Aorta (tissue), 5 donors: ENCODE measurements at regions not wholly inside any gene's neighbourhood (a gene's known extent, or its start where the extent isn't known, plus 50 kb on each side); places are given as distances from the start of the nearest gene placed in this dataset.

Experiments
- ATAC-seq: fragments of 200-7000 bp; cut with Tn5 transposase; one replicate; pipeline ENCODE4 v1.9.1; 2022; ENCODE audit warnings: moderate library complexity; ENCODE audit not compliant: low FRiP score
- DNase-seq, 2 donors: peaks; one replicate each; pipeline ENCODE4 v3.0.0-alpha.2; 2020
- H3K27ac ChIP-seq, 2 donors: one replicate each; pipeline ENCODE4 v1.5.1; 2013; ENCODE audit warnings: low read length in 2 of 2, mild to moderate bottlenecking in 2 of 2, moderate library complexity in 2 of 2, control low read depth in 1 of 2, inconsistent platforms in 1 of 2, low read depth in 1 of 2
- H3K27me3 ChIP-seq, 2 donors: one replicate each; pipeline ENCODE4 v1.6.1; 2013; ENCODE audit warnings: control low read depth in 1 of 2, low read length in 1 of 2, mild to moderate bottlenecking in 1 of 2, moderate library complexity in 1 of 2; ENCODE audit not compliant: insufficient read depth in 2 of 2, control insufficient read depth in 1 of 2
- H3K36me3 ChIP-seq, 2 donors: one replicate each; pipeline ENCODE4 v1.6.1; 2013; ENCODE audit warnings: control low read depth in 1 of 2, low read length in 1 of 2, mild to moderate bottlenecking in 1 of 2; ENCODE audit not compliant: insufficient read depth in 2 of 2, control insufficient read depth in 1 of 2
- H3K4me1 ChIP-seq, 2 donors: one replicate each; pipeline ENCODE4 v1.6.1; 2013; ENCODE audit warnings: low read length in 2 of 2, control low read depth in 1 of 2, mild to moderate bottlenecking in 1 of 2, moderate library complexity in 1 of 2; ENCODE audit not compliant: insufficient read depth in 2 of 2, control insufficient read depth in 1 of 2
- H3K4me3 ChIP-seq, 2 donors: one replicate each; pipeline ENCODE4 v1.5.1; 2013; ENCODE audit warnings: low read length in 2 of 2, control low read depth in 1 of 2, mild to moderate bottlenecking in 1 of 2
- H3K9me3 ChIP-seq: one replicate; pipeline ENCODE4 v1.6.1; 2013; ENCODE audit warnings: mild to moderate bottlenecking, low read length; ENCODE audit not compliant: control insufficient read depth
- WGBS, 2 donors: extraction: QIAGEN DNeasy Blood & Tissue Kit; methylation state at CpG; one replicate each; pipeline ENCODE4 v1.1.7; 2013; 5-methylcytosine and 5-hydroxymethylcytosine counted together
- intact Hi-C, 2 donors: fragments of 100-400 bp; cut with DNase I; formaldehyde crosslinking; loops; one replicate each; pipeline versions ENCODE4 v1.14.2 to v1.15.0; 2022
- donor health status: healthy with polysubstance abuse.
- donor health status: Bipolar disorder and iron deficiency.
- donor health status: DM: no; HTN: no; CAD: no.
- donor health status: DM: no; HTN: no; CAD: no.
- donor health status: DM: yes; HTN: yes; CAD: no.

- no peak for ATAC-seq
- no peak for DNase-seq
- H3K9me3 ChIP-seq = no peaks in the 10 kb centered on the region
- intact Hi-C loops = no loop called here
- H3K4me3 ChIP-seq = no peak overlapping the region
- no peaks in the 10 kb centered on the region for H3K4me1 ChIP-seq
- H3K36me3 ChIP-seq = no peaks in the 10 kb centered on the region
- no peak overlapping the region for H3K27ac ChIP-seq
- no peaks in the 10 kb centered on the region for H3K27me3 ChIP-seq
- WGBS, 2 donors = 62 to 72% methylated on average over 2 of the region's 2 CpGs
Observed at GRCh38 chr6:87825821-87826221, 123.8 kb upstream of the AKIRIN2 start.

- H3K27ac ChIP-seq = no peak overlapping the region
- H3K4me1 ChIP-seq = no peaks in the 10 kb centered on the region
- no peaks in the 10 kb centered on the region for H3K36me3 ChIP-seq
- intact Hi-C loops = no loop called here
- DNase-seq (no peak), ATAC-seq (peak; percentile 41)
- H3K4me3 ChIP-seq = no peak overlapping the region
- H3K9me3 ChIP-seq = no peaks in the 10 kb centered on the region
- WGBS, 2 donors = 72 to 74% methylated on average over 2 of the region's 2 CpGs
- H3K27me3 ChIP-seq = no peaks in the 10 kb centered on the region
Observed at GRCh38 chr6:87824958-87825491, 123.0 kb upstream of the AKIRIN2 start.

- Histone ChIP-seq H3K27ac (no peak overlapping the region), H3K36me3 (no peaks in the 10 kb centered on the region), H3K4me1 (no peaks in the 10 kb centered on the region), H3K9me3 (no peaks in the 10 kb centered on the region), H3K4me3 (no peak overlapping the region), H3K27me3 (no peaks in the 10 kb centered on the region)
- no peak for DNase-seq
- intact Hi-C loops = no loop called here
- ATAC-seq = no peak
Observed at GRCh38 chr6:87822011-87822410, 120.0 kb upstream of the AKIRIN2 start.

GRCh38 chr6:87820343-87820984 is 118.4 kb upstream of the AKIRIN2 start:
- no peaks in the 10 kb centered on the region for H3K27me3 ChIP-seq
- DNase-seq = no peak
- intact Hi-C loops = no loop called here
- no peak for ATAC-seq
- H3K36me3 ChIP-seq = no peaks in the 10 kb centered on the region
- H3K4me3 ChIP-seq = no peak overlapping the region
- no peak overlapping the region for H3K27ac ChIP-seq
- no peaks in the 10 kb centered on the region for H3K9me3 ChIP-seq
- 76 to 85% methylated on average over 7 of the region's 7 CpGs for WGBS, 2 donors
- H3K4me1 ChIP-seq = no peaks in the 10 kb centered on the region

- intact Hi-C loops = no loop called here
- no peak overlapping the region for H3K27ac ChIP-seq
- DNase-seq (no peak), ATAC-seq (no peak)
- H3K36me3 ChIP-seq = no peaks in the 10 kb centered on the region
- H3K9me3 ChIP-seq = no peaks in the 10 kb centered on the region
- no peaks in the 10 kb centered on the region for H3K4me1 ChIP-seq
- WGBS, 2 donors = 80 to 92% methylated on average over 1 of the region's 1 CpG
- H3K4me3 ChIP-seq = no peak overlapping the region
- no peaks in the 10 kb centered on the region for H3K27me3 ChIP-seq
Observed at GRCh38 chr6:87817183-87817582, 115.2 kb upstream of the AKIRIN2 start.

- no peak for ATAC-seq
- no peak for DNase-seq
- intact Hi-C loops = no loop called here
- no peaks in the 10 kb centered on the region for H3K4me1 ChIP-seq
- H3K4me3 ChIP-seq = no peak overlapping the region
- H3K36me3 ChIP-seq = no peaks in the 10 kb centered on the region
- H3K27ac ChIP-seq = no peak overlapping the region
- H3K9me3 ChIP-seq = no peaks in the 10 kb centered on the region
- no peaks in the 10 kb centered on the region for H3K27me3 ChIP-seq
- WGBS, 2 donors = 81 to 85% methylated on average over 1 of the region's 1 CpG
Observed at GRCh38 chr6:87815449-87815848, 113.4 kb upstream of the AKIRIN2 start.

GRCh38 chr6:87808005-87808757 is 106.1 kb upstream of the AKIRIN2 start:
- no peak overlapping the region for H3K4me3 ChIP-seq
- ATAC-seq (no peak), DNase-seq (no peak)
- peaks cover 0 to 3% of the 10 kb centered on the region in 2 donors for H3K27me3 ChIP-seq
- H3K9me3 ChIP-seq = no peaks in the 10 kb centered on the region
- intact Hi-C loops = no loop called here
- WGBS, 2 donors = 88 to 92% methylated on average over 5 of the region's 5 CpGs
- H3K4me1 ChIP-seq = no peaks in the 10 kb centered on the region
- H3K36me3 ChIP-seq = no peaks in the 10 kb centered on the region
- H3K27ac ChIP-seq = no peak overlapping the region

GRCh38 chr6:87807475-87807874 is 105.4 kb upstream of the AKIRIN2 start:
- no peak overlapping the region for H3K4me3 ChIP-seq
- intact Hi-C loops = no loop called here
- no peak for ATAC-seq
- no peaks in the 10 kb centered on the region for H3K9me3 ChIP-seq
- DNase-seq = no peak
- peaks cover 0 to 3% of the 10 kb centered on the region in 2 donors for H3K27me3 ChIP-seq
- 88 to 91% methylated on average over 4 of the region's 4 CpGs for WGBS, 2 donors
- H3K27ac ChIP-seq = no peak overlapping the region
- no peaks in the 10 kb centered on the region for H3K36me3 ChIP-seq
- H3K4me1 ChIP-seq = no peaks in the 10 kb centered on the region

- no peak overlapping the region for H3K4me3 ChIP-seq
- H3K27ac ChIP-seq = no peak overlapping the region
- peaks cover 0 to 3% of the 10 kb centered on the region in 2 donors for H3K27me3 ChIP-seq
- no peak for DNase-seq
- ATAC-seq = no peak
- H3K36me3 ChIP-seq = no peaks in the 10 kb centered on the region
- intact Hi-C loops = no loop called here
- no peaks in the 10 kb centered on the region for H3K4me1 ChIP-seq
- no peaks in the 10 kb centered on the region for H3K9me3 ChIP-seq
- 7 to 13% methylated on average over 4 of the region's 4 CpGs for WGBS, 2 donors
Observed at GRCh38 chr6:87806635-87807034, 104.6 kb upstream of the AKIRIN2 start.
